NCI-H82 treated with DMSO at 0.1 percent for 48 hours (cell line): ENCODE measurements at regions not wholly inside any gene's neighbourhood (a gene's known extent, or its start where the extent isn't known, plus 50 kb on each side); places are given as distances from the start of the nearest gene placed in this dataset.
"Not testable (repeated sequence)": the region's sequence is repeated elsewhere in the genome, so short reads cannot be mapped to it uniquely, and the experiment has no call there.

Experiments used
- DNase-seq: peaks from one replicate; lab custom pipeline; 2025; ENCODE audit not compliant: unreplicated experiment; lab: John Stamatoyannopoulos, UW

DNA sequence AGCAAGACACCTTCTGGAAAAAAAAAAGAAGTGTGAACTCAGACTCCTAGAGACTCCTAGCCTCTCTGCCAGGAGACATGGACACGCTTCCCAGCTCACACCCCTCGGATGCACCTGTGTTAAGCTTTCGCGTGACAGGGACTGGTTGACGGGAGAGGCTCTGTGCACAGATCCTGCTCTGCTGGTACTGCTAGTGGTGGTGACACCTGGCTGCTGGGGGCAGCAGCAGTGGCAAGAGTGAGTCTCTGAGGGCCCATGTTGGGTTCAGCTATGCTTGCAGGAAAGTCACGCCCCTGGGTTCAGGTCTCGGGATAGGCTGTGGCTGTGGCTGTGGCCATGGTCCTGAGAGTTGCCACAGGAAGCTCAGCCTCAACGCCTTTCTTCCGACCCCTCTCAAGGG lies 81.1 kb downstream of the XRCC2 start:
- DNase-seq: no peak

DNA sequence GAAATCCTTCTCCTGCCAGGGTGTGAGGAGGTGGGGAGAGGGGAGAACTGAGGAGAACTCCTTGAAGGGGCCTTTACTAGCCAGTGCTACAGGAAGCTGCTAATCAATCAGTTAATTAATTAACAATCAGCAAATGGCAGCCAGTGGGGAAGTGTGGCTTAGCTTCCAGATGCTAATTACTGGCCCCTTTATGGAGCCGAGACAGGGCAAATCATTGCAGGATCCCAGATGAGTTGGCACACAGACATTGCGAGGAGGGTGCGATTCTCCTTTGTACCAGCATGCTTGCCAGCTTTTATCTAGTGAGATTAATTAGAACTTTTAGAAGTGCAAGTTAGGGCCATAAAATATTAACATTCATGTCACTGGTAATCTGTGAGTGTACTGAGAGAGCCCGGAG lies 84.0 kb downstream of the XRCC2 start:
- DNase-seq: no peak

DNA sequence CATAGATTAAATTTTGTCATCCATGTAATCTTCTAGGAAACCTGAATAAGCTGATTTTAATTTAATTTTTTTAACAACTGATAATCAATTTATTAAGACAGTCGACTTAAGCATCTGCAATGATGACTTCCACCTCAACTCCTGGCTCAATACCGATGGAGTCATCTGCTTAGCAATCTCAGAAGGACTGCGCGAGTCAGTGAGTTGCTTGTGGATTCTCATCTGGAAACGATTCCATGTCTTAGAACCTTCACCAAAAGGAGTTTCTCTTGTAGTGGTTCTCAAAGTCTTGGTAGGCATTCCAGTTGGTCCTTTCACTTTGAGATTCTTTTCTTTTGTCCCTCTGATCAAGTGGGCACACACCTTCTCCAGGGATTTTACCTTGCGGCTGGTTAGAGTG lies 85.5 kb downstream of the XRCC2 start:
- no peak for DNase-seq

DNA sequence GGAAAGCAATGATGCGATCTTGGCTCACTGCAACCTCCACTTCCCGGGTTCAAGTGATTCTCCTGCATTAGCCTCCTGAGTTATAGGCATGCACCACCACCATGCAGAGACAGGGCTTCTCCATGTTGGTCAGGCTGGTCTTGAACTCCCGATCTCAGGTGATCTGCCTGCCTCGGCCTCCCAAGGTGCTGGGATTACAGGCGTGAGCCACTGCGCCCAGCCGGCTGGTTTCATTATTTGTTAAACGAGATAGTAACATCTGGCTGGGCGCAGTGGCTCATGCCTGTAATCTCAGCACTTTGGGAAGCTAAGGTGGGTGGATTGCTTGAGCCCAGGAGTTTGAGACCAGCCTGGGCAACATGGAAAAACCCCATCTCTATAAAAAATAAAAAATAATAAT lies 86.1 kb downstream of the XRCC2 start:
- not testable (repeated sequence) for DNase-seq

DNA sequence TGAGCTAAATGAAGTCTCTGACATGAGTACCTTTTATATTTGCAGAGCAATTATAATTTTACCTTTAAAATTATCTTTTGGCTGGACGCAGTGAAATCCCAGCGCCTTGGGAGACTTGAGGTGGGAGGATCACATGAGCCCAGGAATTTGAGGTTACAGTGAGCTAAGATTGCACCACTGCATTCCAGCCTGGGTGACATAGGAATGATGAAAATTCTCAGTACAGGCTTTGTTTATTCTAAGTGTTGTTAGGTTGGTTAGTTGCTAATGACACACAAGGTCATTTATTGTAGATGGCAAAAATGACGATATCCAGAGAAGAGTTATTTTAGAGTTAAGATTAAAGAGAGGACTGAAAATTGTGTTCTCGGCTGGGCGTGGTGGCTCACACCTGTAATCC lies 87.6 kb downstream of the XRCC2 start:
- no peak for DNase-seq

DNA sequence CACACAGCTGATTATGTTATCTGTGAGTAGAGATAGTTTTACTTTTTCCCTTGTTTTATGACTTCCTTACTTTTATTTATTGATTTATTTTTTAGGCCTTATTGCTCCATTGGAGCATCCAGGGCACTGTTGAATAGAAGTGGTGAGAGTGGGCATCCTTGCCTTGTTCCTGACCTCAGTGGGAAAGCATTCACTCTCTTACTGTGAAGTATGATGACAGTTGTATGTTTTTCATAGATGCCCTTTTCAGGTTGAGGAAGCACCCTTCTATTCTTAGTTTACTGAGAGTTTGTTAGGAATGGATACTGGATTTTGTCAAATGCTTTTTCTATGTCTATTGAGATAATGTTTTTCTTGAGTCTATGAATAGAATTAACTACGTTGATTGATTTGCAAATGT lies 88.6 kb downstream of the XRCC2 start:
- no peak for DNase-seq

DNA sequence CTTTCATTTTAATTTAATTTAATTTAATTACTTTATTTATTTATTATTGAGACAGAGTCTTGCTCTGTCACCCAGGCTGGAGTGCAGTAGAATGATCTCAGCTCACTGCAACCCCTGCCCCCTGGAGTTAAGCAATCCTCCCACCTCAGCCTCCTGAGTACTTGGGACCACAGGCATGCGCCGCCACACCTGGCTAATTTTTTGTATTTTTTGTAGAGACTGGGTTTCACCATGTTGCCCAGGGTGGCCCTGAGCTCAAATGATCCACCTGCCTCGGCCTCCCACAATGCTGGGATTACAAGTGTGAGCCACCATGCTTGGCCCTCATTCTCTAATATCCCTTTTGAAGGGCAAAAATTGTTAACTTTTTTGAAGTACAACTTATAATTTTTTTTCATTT lies 92.9 kb downstream of the XRCC2 start:
- no peak for DNase-seq

DNA sequence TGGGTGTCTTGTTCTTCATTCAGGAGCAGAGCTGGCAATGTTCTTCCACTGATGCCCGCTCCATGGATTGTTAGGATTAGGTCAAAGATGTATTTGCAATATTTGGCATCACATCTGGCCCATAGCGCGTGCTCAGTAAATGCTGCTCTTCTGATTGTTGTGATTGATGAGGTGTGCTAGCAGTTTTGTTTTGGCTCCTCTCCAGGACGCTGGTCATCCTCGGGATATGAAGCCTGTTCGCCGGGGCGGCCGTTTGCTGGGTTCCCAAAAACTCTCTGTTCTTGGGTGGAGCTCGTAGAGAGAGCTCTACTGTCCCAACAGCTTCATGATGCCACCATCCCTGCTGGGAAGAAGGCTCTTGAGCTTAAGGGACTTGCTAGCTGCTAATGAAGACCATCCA lies 96.9 kb downstream of the XRCC2 start:
- DNase-seq: no peak

DNA sequence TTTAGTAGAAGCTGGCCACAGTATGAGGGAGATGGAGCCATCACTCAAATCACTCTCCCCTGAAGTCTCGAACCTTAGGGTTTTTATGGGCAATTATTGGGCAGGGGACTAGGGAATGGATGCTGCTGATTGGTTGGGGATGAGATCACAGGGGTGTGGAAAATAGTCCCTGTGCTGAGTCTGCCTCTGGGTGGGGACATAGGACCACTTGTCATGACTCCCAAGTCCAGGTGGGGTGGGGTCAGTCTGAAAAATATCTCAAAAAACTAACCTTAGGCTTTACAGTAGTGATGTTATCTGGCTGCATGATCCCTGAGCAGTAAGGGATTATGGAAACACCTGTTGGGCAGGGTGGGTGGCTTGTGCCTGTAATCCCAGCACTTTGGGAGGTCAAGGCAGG lies 98.6 kb downstream of the XRCC2 start:
- DNase-seq: no peak

DNA sequence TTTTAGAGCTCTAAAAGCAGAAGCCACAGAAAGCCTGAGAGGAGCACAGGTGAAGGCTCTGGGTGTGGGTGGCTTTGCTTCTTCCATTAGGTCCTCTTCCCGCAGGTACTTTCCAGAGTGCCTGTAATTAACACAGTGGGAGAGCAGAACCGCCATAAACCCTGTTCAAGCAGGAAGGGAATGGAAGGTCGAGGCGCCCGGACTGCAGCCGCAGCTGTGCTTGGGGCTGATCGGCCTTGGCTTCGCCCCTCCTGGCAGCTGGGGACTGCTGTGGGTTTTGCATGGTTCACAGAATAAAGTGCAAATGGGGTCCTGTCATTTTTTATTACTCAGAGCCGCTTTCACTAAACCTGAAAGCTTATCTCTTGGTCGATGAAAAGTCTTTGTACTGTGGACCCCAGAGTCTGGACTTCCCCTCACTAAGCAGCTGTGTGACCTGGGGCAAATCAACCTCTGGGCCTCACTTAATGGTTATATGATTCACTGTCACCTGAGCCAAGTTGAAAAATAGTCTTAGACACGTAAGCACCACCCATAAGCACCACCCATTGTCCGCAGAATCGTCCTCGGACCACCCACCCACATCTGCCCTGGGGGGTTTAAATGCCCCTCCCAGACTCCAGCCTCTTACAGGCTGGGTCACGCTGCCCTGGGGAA lies 100.9 kb downstream of the XRCC2 start:
- DNase-seq: no peak

DNA sequence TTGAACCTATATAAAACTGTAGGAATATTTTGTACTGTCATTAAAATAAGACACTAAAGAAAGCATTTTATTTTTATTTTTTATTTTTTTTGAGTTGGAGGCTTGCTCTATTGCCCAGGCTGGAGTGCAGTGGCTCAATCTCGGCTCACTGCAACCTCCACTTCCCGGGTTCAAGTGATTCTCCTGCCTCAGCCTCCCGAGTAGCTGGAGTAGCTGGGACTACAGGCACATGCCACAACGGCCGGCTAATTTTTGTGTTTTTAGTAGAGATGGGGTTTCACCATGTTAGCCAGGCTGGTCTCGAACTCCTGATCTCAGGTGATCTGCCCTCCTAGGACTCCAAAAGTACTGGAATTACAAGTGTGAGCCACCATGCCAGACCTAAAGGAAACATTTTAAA lies 102.8 kb downstream of the XRCC2 start:
- not testable (repeated sequence) for DNase-seq

DNA sequence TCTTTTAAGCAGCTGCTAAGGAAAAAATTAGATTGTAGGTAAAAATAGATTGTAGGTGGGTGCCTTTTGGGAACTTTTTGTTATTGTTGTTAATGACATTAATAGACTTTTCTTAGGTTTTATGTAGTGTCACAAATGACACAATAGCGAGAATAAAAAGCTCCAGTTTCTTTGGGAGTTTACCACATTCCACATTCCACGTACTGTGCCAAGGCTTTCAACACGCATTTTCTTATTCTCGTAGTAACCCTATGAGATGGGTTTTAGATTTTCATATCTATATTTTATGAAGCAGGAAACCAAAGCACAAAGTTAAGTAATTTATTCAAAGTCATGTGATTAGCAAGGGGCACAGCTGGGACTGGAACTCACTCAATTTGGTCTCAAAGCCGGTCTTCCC lies 103.8 kb downstream of the XRCC2 start:
- no peak for DNase-seq

DNA sequence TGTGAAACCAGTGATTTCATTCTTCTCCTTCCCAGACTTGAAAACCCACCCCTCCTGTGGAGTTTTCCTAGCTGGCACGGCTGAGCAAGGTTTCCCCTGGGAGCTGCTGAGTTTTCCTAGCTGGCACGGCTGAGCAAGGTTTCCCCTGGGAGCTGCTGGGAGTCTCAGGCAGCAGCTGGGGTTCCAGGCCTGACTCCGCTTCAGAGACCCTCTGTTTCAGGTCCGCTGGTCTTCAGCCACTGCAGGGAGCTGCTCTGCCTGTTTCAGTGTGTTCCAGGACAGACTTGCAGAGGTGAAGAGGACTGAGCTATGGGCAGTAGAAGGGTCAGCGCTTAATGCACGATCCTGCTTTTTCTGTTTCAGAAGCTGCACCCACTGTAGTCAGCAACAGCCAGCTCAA lies 104.9 kb downstream of the XRCC2 start:
- no peak for DNase-seq

DNA sequence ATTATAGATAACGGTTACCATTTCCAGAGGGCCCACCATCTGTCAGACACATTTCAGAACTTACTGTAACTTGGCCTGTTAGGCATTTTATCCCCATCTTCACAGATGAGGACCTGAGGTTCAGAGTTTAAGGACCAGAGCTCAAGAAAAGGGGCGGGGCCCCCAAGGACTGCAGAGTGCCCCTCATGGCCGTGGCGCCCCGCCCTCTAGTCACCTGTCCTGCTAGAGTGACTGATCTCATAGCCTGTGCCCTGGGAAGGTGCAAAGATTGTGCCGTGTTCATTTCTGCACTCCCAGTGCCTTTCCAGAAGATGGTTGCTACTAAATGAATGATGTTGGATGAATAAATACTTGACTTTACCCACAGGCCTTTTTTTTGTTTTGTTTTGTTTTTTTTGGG lies 107.0 kb downstream of the XRCC2 start:
- no peak for DNase-seq

DNA sequence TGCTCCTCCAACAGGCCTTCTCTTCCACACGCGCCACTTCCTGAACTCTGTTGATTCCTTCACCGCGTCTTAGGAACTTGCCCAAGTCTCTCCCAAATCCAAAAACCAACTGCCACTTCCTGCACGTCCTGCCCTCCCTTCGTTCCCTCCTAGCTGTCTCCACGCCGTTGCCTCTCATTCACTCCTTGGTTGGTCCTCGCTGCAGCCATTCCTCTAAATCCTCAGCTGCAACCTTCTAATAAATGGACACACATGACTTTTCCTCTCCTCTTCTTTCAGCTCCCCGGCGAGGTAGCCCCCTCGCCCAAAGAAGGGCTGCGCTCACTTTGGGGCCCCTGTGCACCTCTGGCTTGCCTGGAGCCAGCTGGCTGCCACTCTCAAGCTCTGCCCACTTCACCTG lies 110.2 kb downstream of the XRCC2 start:
- no peak for DNase-seq

DNA sequence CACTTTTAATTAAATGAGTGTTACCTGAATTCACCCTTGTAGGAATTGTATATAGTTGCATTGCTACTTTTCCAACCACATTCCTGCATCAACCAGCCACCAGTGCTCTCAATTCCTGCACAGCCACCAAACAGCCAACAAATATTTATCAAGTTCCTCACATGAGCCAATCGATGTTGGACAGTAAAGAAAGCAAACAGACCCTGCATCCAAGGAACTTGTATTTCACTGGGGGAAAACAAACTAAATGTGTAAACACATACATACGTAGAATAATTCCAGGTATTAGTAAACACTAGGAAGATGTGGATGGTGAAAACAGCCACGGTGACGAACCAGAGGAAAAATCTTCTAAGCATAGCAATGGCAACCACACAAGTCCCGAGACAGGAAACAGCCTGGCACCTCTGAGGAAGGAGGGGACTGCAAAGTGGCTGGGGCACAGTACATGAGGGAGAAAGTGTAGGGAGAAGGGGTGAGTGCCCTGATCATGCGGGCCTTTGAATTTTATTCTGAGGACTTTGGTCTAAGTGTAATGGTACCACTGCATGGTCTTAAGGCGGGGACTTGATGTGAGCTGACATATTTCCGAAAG lies 111.2 kb downstream of the XRCC2 start:
- DNase-seq: no peak

DNA sequence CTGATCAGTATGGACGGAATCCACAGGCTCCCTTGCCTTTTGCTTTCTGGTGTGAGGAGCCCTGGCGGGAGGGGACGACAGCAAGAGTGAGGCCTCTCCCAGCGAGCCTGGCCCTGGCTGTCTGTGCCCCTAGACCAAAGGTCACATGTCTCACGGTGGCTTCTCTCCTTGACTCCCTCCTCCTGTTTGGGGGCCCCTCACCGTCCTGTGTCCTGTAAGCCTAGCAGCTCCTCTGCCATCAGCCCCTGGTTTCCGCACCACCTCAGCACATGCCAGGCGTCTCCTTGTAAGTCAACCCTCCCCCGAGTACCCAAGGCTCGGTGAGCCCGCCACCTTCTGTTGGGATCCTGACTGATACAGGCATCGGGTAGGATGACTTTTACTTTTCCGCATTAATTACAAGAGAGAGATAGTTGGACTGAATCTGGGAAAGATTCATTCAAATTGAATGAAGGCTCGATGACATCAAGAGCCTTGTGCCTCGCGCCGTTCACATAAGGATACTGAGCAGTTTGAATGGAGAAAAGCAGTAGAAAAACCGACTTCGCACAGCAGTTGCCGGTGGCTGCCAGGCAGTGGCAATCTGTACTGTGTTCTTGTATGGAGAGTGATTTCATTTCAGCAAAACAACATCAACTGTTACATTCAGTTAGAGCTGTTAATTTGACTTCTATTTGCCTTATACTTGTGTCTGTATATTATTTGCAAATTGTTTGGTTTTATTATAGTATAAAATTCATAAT lies 119.8 kb downstream of the XRCC2 start:
- no peak for DNase-seq

DNA sequence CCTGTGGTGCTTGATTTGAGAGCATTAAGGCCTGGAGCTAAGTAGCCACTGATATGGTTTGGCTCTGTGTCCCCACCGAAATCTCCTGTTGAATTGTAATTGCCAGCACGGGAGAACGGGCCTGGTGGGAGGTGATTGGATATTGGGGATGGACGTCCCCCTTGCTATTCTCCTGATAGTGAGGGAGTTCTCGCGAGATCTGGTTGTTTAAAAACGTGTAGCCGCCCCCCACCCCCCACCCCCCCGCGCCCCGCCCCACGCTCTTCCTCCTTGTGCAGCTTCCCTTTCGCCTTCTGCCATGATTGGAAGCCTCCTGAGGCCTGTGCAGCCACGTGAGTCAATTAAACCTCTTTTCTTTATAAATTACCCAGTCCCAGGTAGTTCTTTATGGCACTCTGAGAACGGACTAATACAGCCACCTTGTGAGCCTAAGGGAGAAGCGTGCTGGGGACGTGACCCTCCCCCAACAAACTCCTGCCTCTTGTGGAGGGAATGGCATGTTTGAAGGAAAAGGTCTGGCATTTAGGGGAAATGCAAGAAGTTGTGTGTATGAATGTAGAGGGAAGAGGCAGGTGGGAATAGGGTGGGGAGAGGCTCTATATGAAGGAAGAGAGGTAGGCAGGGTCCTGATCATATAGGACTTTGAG lies 118.0 kb upstream of the KMT2C start:
- no peak for DNase-seq

DNA sequence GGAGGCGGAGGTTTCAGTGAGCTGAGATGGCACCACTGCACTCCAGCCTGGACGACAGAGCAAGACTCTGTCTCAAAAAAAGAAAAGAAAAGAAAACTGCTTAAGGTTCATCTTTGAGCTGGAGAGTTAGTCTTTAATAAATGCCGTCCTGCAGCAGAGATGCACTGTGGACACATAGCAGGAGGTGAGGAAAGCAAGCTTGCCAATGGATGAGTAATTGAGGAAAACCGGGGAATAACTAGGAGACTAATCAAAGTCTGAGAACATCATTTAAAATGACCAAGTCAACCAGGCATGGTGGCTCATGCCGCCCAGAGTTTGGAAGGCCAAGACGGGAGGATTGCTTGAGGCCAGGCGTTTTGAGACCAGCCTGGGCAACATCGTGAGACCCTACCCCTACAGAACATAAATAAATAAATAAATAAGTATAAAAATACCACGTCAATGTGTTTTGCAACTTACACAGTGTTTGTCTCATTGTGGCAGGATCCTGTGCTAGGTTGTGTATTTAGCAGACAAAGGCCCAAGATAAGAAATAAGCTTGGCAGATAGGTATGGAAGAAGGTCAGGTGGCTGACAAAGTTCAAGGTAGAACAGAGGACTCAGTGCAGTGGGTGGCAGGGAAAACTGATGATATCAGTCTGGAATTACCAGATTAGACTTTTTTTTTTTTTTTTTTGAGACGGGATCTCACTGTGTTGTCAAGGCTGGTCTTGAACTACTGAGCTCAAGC lies 115.7 kb upstream of the KMT2C start:
- DNase-seq: no peak

DNA sequence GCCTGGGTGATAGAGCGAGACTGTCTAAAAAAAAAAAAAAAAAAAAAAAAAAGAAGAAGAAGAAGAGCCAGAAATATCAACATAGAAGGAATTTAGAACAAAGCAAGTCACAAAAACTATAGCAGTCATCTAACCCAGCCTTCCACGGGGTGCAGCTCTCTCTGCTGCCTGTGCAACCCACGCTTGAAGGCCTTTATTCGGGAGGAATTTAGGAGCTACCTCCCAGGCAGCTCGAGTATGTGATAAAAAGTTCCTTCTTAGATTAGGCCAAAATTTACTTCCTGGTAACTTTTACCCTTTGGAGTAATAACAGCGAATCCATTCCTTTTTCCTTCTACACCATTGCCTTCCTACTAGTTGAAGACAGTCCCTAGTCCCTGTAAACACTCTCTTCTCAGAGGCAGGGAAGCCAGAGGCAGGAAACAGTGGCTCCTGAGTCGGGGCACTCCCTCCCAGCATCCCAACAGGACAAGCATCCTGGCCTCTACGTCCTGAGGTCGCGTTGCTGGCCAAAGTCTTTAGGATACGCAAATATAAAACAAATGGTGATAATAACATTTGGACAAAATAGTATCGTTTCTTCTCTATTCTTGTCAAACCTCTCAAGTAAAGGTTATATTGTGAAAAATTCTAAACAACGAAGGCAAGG lies 109.3 kb upstream of the KMT2C start:
- no peak for DNase-seq

DNA sequence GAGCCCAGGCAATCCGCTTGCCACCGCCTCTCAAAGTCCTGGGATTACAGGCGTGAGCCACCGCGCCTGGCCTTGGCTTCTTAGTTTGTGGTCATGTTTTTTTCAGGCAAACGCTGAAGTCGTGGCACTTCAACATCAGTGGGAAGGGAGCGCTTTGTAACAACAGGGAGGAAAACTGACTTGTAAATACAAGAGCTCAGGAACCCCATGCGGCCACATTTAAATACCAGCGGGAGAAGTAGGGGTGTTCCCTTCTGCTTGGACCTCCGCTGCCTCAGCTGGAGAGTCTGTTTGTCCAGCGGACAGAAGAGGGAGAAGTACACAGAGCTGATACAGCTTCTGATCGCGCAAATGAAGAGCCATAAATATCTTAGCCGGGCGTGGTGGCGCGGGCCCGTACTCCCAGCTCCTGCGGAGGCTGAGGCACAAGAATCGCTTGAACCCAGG lies 108.7 kb upstream of the KMT2C start:
- no peak for DNase-seq
